Esophagus muscularis mucosa (tissue), 4 donors: ENCODE measurements at regions not wholly inside any gene's neighbourhood (a gene's known extent, or its start where the extent isn't known, plus 50 kb on each side); places are given as distances from the start of the nearest gene placed in this dataset.
"Not testable (repeated sequence)": the region's sequence is repeated elsewhere in the genome, so short reads cannot be mapped to it uniquely, and the experiment has no call there.

Source experiments
- DNase-seq: peaks from one replicate; pipeline ENCODE4 v3.0.0-alpha.2; 2017; ENCODE audit errors: extremely low spot score
- H3K27ac ChIP-seq, 4 donors: fragments of 200-600 bp; sonication (generic); replicated peaks in 1 of 4; 1 replicate in 3 of 4; 2 replicates in 1 of 4; pipeline ENCODE4 v1.5.1; 2016 to 2019; ENCODE audit warnings: mild to moderate bottlenecking in 1 of 4
- H3K27me3 ChIP-seq, 4 donors: fragments of 200-600 bp; sonication (generic); one replicate each; pipeline versions ENCODE4 v1.5.1 to v1.6.0; 2016 to 2019
- H3K36me3 ChIP-seq, 4 donors: fragments of 200-600 bp; sonication (generic); one replicate each; pipeline ENCODE4 v1.5.1; 2016 to 2019
- H3K4me1 ChIP-seq, 4 donors: fragments of 200-600 bp; sonication (generic); one replicate each; pipeline ENCODE4 v1.5.1; 2016 to 2019
- H3K4me3 ChIP-seq, 4 donors: fragments of 200-600 bp; sonication (generic); 1 replicate in 2 of 4; 2 replicates in 2 of 4; pipeline ENCODE4 v1.5.1; 2016 to 2019; ENCODE audit warnings: mild to moderate bottlenecking in 4 of 4, moderate library complexity in 1 of 4
- H3K9me3 ChIP-seq, 4 donors: fragments of 200-600 bp; sonication (generic); 1 replicate in 3 of 4; 2 replicates in 1 of 4; pipeline ENCODE4 v1.5.1; 2016 to 2019
- EP300 ChIP-seq: sonication (generic); formaldehyde crosslinking; IDR thresholded peaks from one replicate; pipeline ENCODE4 v1.6.1; 2017; ENCODE audit warnings: antibody characterized with exemption
- POLR2A ChIP-seq: fragments of 450-650 bp; IDR thresholded peaks from one replicate; pipeline ENCODE4 v1.6.1; 2017; ENCODE audit warnings: antibody characterized with exemption, moderate library complexity, mild to moderate bottlenecking, low read depth
- POLR2AphosphoS5 ChIP-seq, 2 donors: sonication (generic); formaldehyde crosslinking; IDR thresholded peaks; one replicate each; pipeline ENCODE4 v1.6.1; 2017; ENCODE audit warnings: antibody characterized with exemption in 2 of 2
- WGBS: methylation state at CpG from one replicate; pipeline ENCODE4 v1.1.5; 2018; 5-methylcytosine and 5-hydroxymethylcytosine counted together
- intact Hi-C: fragments of 100-400 bp; cut with DNase I; formaldehyde crosslinking; loops from one replicate; pipeline ENCODE4 v1.15.1; 2023
- TF ChIP-seq, protein P1 (sequence below), 3 experiments: fragments of 200-600 bp in 2 of 3; fragments of 450-650 bp in 1 of 3; sonication (generic) in 2 of 3; IDR thresholded peaks; one replicate each; pipeline ENCODE4 v1.5.1; 2017 to 2019; ENCODE audit warnings: antibody characterized with exemption in 3 of 3, mild to moderate bottlenecking in 2 of 3, moderate library complexity in 1 of 3

DNA sequence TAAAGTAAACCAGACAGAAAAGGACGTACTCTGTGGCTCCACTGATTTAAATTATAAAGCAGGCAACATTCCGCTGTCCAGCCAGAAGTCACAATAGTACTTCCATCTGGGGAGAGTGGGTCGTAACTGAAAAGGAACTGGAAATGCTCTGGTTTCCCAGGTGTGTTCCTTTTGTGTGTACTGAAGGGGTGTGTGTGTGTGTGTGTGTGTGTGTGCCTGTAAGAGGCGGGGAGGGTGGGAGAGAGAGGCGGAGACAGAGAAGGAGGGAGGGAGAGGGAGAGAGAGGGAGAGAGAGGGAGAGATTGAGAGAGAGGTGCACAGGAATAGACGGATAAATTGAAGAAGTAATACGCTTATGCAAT lies 178.4 kb upstream of the ZNF184 start:
- Histone ChIP-seq H3K27me3 (peaks cover 0 to 75% (median 15%) of the 10 kb centered on the region in 4 donors), H3K36me3 (no peaks in the 10 kb centered on the region), H3K4me1 (no peaks in the 10 kb centered on the region), H3K4me3 (no peak overlapping the region), H3K27ac (no peak overlapping the region), H3K9me3 (no peaks in the 10 kb centered on the region)
- 23% methylated on average over 7 of the region's 7 CpGs for WGBS
- DNase-seq, result no peak
- no peak for TF ChIP-seq POLR2AphosphoS5 (IDR thresholded peaks at IDR 0.05)
- no peak for TF ChIP-seq EP300
- TF ChIP-seq, protein P1, sequence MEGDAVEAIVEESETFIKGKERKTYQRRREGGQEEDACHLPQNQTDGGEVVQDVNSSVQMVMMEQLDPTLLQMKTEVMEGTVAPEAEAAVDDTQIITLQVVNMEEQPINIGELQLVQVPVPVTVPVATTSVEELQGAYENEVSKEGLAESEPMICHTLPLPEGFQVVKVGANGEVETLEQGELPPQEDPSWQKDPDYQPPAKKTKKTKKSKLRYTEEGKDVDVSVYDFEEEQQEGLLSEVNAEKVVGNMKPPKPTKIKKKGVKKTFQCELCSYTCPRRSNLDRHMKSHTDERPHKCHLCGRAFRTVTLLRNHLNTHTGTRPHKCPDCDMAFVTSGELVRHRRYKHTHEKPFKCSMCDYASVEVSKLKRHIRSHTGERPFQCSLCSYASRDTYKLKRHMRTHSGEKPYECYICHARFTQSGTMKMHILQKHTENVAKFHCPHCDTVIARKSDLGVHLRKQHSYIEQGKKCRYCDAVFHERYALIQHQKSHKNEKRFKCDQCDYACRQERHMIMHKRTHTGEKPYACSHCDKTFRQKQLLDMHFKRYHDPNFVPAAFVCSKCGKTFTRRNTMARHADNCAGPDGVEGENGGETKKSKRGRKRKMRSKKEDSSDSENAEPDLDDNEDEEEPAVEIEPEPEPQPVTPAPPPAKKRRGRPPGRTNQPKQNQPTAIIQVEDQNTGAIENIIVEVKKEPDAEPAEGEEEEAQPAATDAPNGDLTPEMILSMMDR (IDR thresholded peaks at IDR 0.05), result no peak
- no peak for TF ChIP-seq POLR2A
- intact Hi-C loops, result no loop called here

DNA sequence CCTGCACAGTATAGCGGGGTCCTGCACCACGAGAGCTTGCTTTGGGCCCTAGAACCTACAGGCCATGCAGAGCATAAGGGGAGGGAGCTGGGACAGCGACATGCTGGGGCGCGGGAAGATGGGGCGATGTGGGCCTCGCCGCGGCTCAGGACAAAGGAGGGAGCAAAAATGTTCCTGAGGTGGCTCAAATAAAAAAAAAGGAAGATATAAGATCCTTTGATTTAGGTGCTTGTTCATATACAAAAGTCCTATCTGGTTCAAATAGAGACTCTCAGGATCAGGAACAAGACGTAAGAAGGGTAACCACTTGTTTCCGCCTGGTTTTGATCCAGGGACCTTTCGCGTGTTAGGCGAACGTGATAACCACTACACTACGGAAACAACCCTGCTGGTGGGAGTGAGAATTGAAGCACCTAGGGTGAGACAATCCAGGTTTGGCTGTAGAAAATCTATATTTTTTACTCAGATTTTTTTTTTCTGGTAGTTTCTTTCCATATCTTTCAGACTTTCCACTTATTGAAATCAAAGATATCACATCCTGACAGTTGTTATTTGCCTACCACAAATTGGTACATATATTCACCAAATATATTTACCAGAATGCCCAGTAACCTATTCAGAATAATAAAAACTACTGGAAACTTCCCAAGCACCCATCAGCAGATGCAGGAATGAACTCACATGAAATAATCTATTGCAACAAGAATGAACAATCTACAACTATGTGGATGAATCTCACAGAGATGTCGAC lies 177.9 kb upstream of the ZNF184 start:
- WGBS, result 14% methylated on average over 17 of the region's 17 CpGs
- DNase-seq, result no peak
- Histone ChIP-seq H3K27me3 (peaks cover 0 to 76% (median 15%) of the 10 kb centered on the region in 4 donors), H3K4me1 (no peaks in the 10 kb centered on the region), H3K36me3 (no peaks in the 10 kb centered on the region), H3K4me3 (no peak overlapping the region), H3K9me3 (no peaks in the 10 kb centered on the region), H3K27ac (no peak overlapping the region)
- intact Hi-C loops, result no loop called here
- TF ChIP-seq POLR2A, result no peak
- TF ChIP-seq POLR2AphosphoS5 (IDR thresholded peaks at IDR 0.05), result no peak
- TF ChIP-seq, protein P1 (IDR thresholded peaks at IDR 0.05), result no peak
- TF ChIP-seq EP300, result no peak

DNA sequence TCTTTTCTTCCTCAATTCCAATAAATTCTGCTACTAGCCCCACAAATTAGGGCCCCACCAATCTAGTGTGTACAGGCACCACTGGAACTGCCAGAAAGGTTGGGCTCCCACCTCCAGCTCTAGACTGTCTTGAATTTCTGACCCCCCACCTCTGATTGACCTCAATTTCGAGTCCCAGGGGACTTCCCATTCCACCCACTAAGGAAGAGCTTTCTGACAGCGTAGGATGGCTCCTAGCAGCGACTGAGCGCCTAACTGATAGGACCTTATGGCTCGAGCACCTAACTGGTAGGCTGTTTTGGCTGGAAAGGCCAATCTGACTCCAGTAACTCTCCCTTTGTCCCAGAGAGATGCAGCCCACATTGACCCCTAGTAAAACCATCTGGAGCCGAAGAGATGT lies 171.6 kb upstream of the ZNF184 start:
- no peaks in the 10 kb centered on the region for H3K36me3 ChIP-seq
- no peaks in the 10 kb centered on the region for H3K9me3 ChIP-seq
- H3K4me1 ChIP-seq, result no peaks in the 10 kb centered on the region
- no peak overlapping the region for H3K27ac ChIP-seq
- peaks cover 0 to 57% (median 0%) of the 10 kb centered on the region in 4 donors for H3K27me3 ChIP-seq
- 62% methylated on average over 6 of the region's 6 CpGs for WGBS
- intact Hi-C loops, result no loop called here
- TF ChIP-seq POLR2A (no peak), EP300 (no peak), POLR2AphosphoS5 (IDR thresholded peaks at IDR 0.05) (no peak)
- TF ChIP-seq, protein P1 (IDR thresholded peaks at IDR 0.05), result no peak
- no peak for DNase-seq
- no peak overlapping the region for H3K4me3 ChIP-seq

DNA sequence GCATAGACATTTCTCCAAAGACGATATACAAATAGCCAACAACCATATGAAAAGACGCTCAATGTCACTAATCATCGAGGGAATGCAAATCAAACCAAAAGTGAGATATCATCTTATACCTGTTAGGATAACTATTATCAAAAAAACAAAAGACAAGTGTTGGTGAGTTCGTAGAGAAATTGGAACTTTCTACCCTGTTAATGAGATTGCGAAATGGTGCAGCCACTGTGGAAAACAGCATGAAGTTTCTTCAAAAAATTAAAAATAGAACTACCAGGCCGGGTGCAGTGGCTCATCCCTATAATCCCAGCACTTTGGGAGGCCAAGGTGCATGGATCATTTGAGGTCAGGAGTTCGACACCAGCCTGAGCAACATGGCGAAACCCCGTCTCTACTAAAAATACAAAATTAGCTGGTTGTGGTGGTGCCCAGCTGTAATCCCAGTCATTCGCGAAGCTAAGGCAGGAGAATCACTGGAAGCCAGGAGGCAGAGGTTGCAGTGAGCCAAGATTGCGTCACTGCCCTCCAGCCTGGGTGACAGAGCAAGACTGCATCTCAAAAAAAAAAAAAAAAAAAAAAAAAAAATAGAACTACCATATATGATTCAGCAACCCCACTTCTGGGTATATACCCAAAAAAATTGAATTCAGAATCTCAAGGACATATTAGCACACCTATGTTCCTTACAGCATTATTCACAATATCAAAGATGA lies 170.0 kb upstream of the ZNF184 start:
- no peaks in the 10 kb centered on the region for H3K4me1 ChIP-seq
- no peaks in the 10 kb centered on the region for H3K36me3 ChIP-seq
- WGBS, result 90% methylated on average over 12 of the region's 12 CpGs
- H3K27ac ChIP-seq, result no peak overlapping the region
- intact Hi-C loops, result no loop called here
- DNase-seq, result no peak
- no peak overlapping the region for H3K4me3 ChIP-seq
- H3K9me3 ChIP-seq, result no peaks in the 10 kb centered on the region
- no peak for TF ChIP-seq POLR2AphosphoS5 (IDR thresholded peaks at IDR 0.05)
- TF ChIP-seq EP300, result no peak
- TF ChIP-seq POLR2A, result no peak
- TF ChIP-seq, protein P1 (IDR thresholded peaks at IDR 0.05), result no peak
- peaks cover 0 to 53% (median 0%) of the 10 kb centered on the region in 4 donors for H3K27me3 ChIP-seq

DNA sequence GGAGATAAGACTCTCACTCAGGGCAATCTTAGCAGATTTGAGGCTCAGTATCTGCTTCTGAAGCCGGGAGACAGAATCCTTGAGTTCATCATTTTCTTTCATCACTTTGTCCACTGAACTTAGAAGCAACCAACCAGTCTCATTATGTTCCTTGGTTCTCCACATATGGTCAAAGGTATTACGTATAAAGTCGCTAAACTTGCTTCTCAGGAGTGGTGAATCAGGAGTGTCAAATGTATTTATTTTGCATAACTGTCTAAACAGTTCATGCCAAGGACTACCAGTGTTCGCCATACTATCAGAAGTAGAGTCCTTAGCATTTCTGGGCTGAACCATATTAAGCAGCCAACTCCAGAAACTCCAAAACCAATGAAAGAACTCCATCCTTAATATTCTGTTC lies 163.0 kb upstream of the ZNF184 start:
- H3K4me1 ChIP-seq, intact Hi-C loops, H3K27ac ChIP-seq, H3K9me3 ChIP-seq, H3K36me3 ChIP-seq, H3K4me3 ChIP-seq, DNase-seq: not testable (repeated sequence)
- WGBS, result 72% methylated on average over 4 of the region's 4 CpGs
- peaks cover 0 to 77% (median 16%) of the 10 kb centered on the region in 4 donors for H3K27me3 ChIP-seq

DNA sequence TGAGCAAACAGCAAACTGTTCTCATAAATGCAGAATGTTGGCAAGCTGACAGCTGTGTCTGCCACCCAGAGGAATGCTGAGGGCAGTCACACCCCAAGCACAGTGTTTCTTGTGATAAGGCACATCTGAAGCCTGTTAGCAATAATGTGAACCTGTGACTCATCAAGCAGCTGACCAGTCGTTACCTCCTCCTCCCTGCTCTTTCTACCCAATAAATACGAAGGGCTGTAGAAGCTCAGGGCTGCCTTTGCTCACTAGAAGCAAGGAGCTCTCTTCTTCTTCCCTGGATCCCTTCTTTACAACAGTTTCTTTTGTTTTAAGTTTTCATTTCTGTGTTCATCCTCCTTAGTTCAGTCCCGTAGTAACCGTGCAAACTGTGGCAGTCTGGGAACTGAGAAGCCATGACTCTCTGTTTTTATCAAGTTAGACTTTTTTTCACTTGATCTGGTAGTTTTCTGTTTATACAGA lies 160.3 kb upstream of the ZNF184 start:
- peaks cover 0 to 90% (median 22%) of the 10 kb centered on the region in 4 donors for H3K27me3 ChIP-seq
- H3K36me3 ChIP-seq, intact Hi-C loops, DNase-seq, H3K4me3 ChIP-seq, H3K9me3 ChIP-seq, H3K27ac ChIP-seq, H3K4me1 ChIP-seq: not testable (repeated sequence)
- WGBS, result 90% methylated on average over 4 of the region's 4 CpGs
